Astrocyte (in vitro differentiated cells and primary cell): ENCODE measurements at regions not wholly inside any gene's neighbourhood (a gene's known extent, or its start where the extent isn't known, plus 50 kb on each side); places are given as distances from the start of the nearest gene placed in this dataset.

ENCODE experiments used
- DNase-seq: peaks from one replicate; pipeline ENCODE4 v3.0.0-alpha.2; 2010; ENCODE audit warnings: low read depth
- FAIRE-seq: peaks from 2 replicates; lab custom pipeline; 2011; peaks lifted over from hg19 to GRCh38; lab: Jason Lieb, UNC
- H2AFZ ChIP-seq: 2 replicates; pipeline ENCODE4 v1.6.0; 2012; ENCODE audit warnings: low read depth, low read length, inconsistent platforms
- H3K27ac ChIP-seq: 2 replicates; pipeline ENCODE4 v1.5.1; 2011; ENCODE audit warnings: low read depth, low read length, inconsistent platforms
- H3K27me3 ChIP-seq: 2 replicates; pipeline ENCODE4 v1.6.0; 2011; ENCODE audit warnings: low read length, inconsistent platforms; ENCODE audit not compliant: insufficient read depth
- H3K36me3 ChIP-seq: 2 replicates; pipeline ENCODE4 v1.5.1; 2011; ENCODE audit warnings: low read length, inconsistent platforms; ENCODE audit not compliant: insufficient read depth
- H3K4me1 ChIP-seq: 2 replicates; pipeline ENCODE4 v1.5.1; 2011; ENCODE audit warnings: low read length, inconsistent platforms; ENCODE audit not compliant: insufficient read depth
- H3K4me2 ChIP-seq: 2 replicates; pipeline ENCODE4 v1.6.0; 2012; ENCODE audit warnings: low read length, inconsistent platforms
- H3K4me3 ChIP-seq: 2 replicates; pipeline ENCODE4 v1.5.1; 2011; ENCODE audit warnings: low read depth, mild to moderate bottlenecking, low read length, inconsistent platforms; ENCODE audit not compliant: insufficient read depth
- H3K79me2 ChIP-seq: 2 replicates; pipeline ENCODE4 v1.6.0; 2012; ENCODE audit warnings: mild to moderate bottlenecking, low read length, inconsistent platforms; ENCODE audit not compliant: insufficient read depth
- H3K9ac ChIP-seq: 2 replicates; pipeline ENCODE4 v1.6.0; 2012; ENCODE audit warnings: mild to moderate bottlenecking, low read length, inconsistent platforms
- H3K9me3 ChIP-seq: 2 replicates; pipeline ENCODE4 v1.5.1; 2012; ENCODE audit warnings: low read depth, mild to moderate bottlenecking, low read length, inconsistent platforms; ENCODE audit not compliant: insufficient read depth
- H4K20me1 ChIP-seq: 2 replicates; pipeline ENCODE4 v1.6.0; 2012; ENCODE audit warnings: low read length, inconsistent platforms; ENCODE audit not compliant: insufficient read depth
- H3K27ac Mint-ChIP-seq: one replicate; pipeline ENCODE4 v1.8.0; 2021; ENCODE audit warnings: mild to moderate bottlenecking, mixed read lengths; ENCODE audit not compliant: unreplicated experiment
- H3K27me3 Mint-ChIP-seq: one replicate; pipeline ENCODE4 v1.8.0; 2021; ENCODE audit warnings: low read depth, mixed read lengths; ENCODE audit not compliant: unreplicated experiment
- H3K36me3 Mint-ChIP-seq: one replicate; pipeline ENCODE4 v1.8.0; 2021; ENCODE audit warnings: low read depth, mixed read lengths; ENCODE audit not compliant: unreplicated experiment
- H3K4me1 Mint-ChIP-seq: one replicate; pipeline ENCODE4 v1.8.0; 2021; ENCODE audit warnings: low read depth, mixed read lengths; ENCODE audit not compliant: unreplicated experiment
- H3K4me3 Mint-ChIP-seq: one replicate; pipeline ENCODE4 v1.8.0; 2021; ENCODE audit warnings: mild to moderate bottlenecking, moderate library complexity, mixed read lengths; ENCODE audit not compliant: unreplicated experiment
- H3K9me3 Mint-ChIP-seq: one replicate; pipeline ENCODE4 v1.8.0; 2021; ENCODE audit warnings: mild to moderate bottlenecking, mixed read lengths; ENCODE audit not compliant: unreplicated experiment
- EZH2 ChIP-seq: IDR thresholded peaks from 2 replicates; pipeline ENCODE4 v1.6.1; 2012; ENCODE audit warnings: mild to moderate bottlenecking, low read length, inconsistent platforms; ENCODE audit not compliant: insufficient read depth
- TF ChIP-seq, protein P1 (sequence below): IDR thresholded peaks from 2 replicates; pipeline ENCODE4 v1.5.1; 2011; ENCODE audit warnings: low read depth, mild to moderate bottlenecking, inconsistent platforms, low read length, moderate library complexity; ENCODE audit not compliant: insufficient read depth

DNA sequence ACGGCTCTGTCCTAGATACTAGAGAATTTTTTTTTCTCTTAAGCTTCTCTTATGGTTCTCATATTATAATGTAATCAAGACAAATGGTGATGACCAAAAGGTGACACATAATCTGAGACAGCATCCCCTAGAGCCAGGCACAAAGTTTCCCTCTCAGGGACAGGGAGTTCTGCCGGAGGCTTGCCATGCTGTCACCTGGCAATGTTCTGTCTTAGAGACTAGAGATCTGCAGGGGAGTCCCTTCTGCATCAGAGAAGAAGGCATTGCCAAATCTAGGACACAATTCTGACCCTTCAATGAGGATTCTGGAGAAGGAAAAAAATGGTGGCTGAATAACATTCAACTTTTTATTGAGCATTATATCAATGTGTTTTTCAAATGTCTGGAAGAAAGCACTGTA lies 261.2 kb upstream of the TRPC7 start:
- H3K4me2 ChIP-seq: no peak overlapping the region
- no peak for DNase-seq
- Mint-ChIP-seq H3K36me3 (no peaks in the 10 kb centered on the region), H3K27ac (no peak overlapping the region), H3K4me3 (no peak overlapping the region), H3K4me1 (peaks cover 3% of the 10 kb centered on the region), H3K9me3 (peaks cover 2% of the 10 kb centered on the region), H3K27me3 (no peaks in the 10 kb centered on the region)
- no peak for TF ChIP-seq EZH2
- TF ChIP-seq, protein P1, sequence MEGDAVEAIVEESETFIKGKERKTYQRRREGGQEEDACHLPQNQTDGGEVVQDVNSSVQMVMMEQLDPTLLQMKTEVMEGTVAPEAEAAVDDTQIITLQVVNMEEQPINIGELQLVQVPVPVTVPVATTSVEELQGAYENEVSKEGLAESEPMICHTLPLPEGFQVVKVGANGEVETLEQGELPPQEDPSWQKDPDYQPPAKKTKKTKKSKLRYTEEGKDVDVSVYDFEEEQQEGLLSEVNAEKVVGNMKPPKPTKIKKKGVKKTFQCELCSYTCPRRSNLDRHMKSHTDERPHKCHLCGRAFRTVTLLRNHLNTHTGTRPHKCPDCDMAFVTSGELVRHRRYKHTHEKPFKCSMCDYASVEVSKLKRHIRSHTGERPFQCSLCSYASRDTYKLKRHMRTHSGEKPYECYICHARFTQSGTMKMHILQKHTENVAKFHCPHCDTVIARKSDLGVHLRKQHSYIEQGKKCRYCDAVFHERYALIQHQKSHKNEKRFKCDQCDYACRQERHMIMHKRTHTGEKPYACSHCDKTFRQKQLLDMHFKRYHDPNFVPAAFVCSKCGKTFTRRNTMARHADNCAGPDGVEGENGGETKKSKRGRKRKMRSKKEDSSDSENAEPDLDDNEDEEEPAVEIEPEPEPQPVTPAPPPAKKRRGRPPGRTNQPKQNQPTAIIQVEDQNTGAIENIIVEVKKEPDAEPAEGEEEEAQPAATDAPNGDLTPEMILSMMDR: no peak
- H3K79me2 ChIP-seq: no peaks in the 10 kb centered on the region
- H3K9me3 ChIP-seq: no peaks in the 10 kb centered on the region
- no peaks in the 10 kb centered on the region for H3K36me3 ChIP-seq
- H3K27me3 ChIP-seq: no peaks in the 10 kb centered on the region
- FAIRE-seq: no peak
- no peak overlapping the region for H3K9ac ChIP-seq
- no peak overlapping the region for H2AFZ ChIP-seq
- no peaks in the 10 kb centered on the region for H4K20me1 ChIP-seq
- no peak overlapping the region for H3K4me3 ChIP-seq
- H3K4me1 ChIP-seq: no peaks in the 10 kb centered on the region
- H3K27ac ChIP-seq: no peak overlapping the region

DNA sequence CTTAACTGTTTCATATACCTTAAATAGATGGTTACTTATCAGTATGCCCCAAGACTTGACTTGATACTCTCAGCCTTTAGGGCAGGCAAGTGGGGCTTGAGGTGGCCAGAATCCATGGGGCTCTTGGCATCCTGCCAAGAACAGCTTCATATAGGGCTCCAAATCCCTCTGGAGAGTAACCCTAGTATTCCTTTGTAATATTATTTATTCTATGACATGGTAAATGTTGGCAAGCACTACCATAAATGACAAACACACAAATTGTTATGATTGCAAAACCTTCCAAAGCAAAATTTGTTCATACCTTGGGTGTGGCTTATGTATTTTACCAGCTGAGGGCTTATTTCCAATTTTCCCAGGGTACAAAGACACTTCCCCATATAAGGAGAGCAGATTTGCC lies 257.4 kb upstream of the TRPC7 start:
- Mint-ChIP-seq H3K36me3 (no peaks in the 10 kb centered on the region), H3K27ac (no peak overlapping the region), H3K4me1 (peaks cover 1% of the 10 kb centered on the region), H3K4me3 (no peak overlapping the region), H3K9me3 (no peaks in the 10 kb centered on the region), H3K27me3 (no peaks in the 10 kb centered on the region)
- FAIRE-seq: no peak
- no peak overlapping the region for H3K4me3 ChIP-seq
- TF ChIP-seq, protein P1: no peak
- no peak for TF ChIP-seq EZH2
- H3K4me1 ChIP-seq: no peaks in the 10 kb centered on the region
- no peak overlapping the region for H3K4me2 ChIP-seq
- no peak for DNase-seq
- no peaks in the 10 kb centered on the region for H3K79me2 ChIP-seq
- no peak overlapping the region for H2AFZ ChIP-seq
- H3K27me3 ChIP-seq: no peaks in the 10 kb centered on the region
- H3K36me3 ChIP-seq: no peaks in the 10 kb centered on the region
- no peak overlapping the region for H3K27ac ChIP-seq
- H3K9ac ChIP-seq: no peak overlapping the region
- H4K20me1 ChIP-seq: no peaks in the 10 kb centered on the region
- H3K9me3 ChIP-seq: no peaks in the 10 kb centered on the region

DNA sequence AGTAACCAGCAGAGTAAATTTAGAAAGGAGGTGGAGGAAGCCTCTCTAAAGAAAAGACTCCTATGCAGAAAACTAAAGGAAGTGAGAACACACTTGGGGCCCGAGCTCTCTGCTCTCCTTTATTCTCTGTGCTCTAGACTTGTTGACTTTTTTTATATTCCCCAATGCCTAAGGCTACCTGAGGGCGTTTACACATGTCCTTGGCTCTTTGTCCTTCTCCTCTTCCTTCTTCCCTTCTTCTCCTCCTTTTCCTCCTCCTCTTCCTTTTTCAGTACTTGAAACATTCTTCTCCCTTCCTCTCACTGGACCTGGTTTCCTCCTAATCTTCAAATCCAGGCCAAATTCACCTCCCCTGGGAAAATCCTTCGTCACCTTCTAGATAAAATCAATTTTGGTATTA lies 256.4 kb upstream of the TRPC7 start:
- Mint-ChIP-seq H3K4me3 (no peak overlapping the region), H3K9me3 (no peaks in the 10 kb centered on the region), H3K4me1 (peaks cover 1% of the 10 kb centered on the region), H3K27ac (no peak overlapping the region), H3K36me3 (no peaks in the 10 kb centered on the region), H3K27me3 (no peaks in the 10 kb centered on the region)
- FAIRE-seq: no peak
- Histone ChIP-seq H2AFZ (no peak overlapping the region), H3K4me1 (no peaks in the 10 kb centered on the region), H3K36me3 (no peaks in the 10 kb centered on the region), H3K4me2 (no peak overlapping the region), H3K79me2 (no peaks in the 10 kb centered on the region), H3K9ac (no peak overlapping the region), H3K9me3 (no peaks in the 10 kb centered on the region), H4K20me1 (no peaks in the 10 kb centered on the region), H3K27me3 (no peaks in the 10 kb centered on the region), H3K27ac (no peak overlapping the region), H3K4me3 (no peak overlapping the region)
- TF ChIP-seq, protein P1: no peak
- no peak for TF ChIP-seq EZH2
- no peak for DNase-seq
